VCaP (cell line): ENCODE measurements at regions not wholly inside any gene's neighbourhood (a gene's known extent, or its start where the extent isn't known, plus 50 kb on each side); places are given as distances from the start of the nearest gene placed in this dataset.

Experiments used
- H3K27ac ChIP-seq: fragments of 450-650 bp; 2 replicates; pipeline ENCODE4 v1.5.1; 2017
- TF ChIP-seq, protein P1 (sequence below): fragments of 450-650 bp; conservative IDR thresholded peaks from 2 replicates; pipeline ENCODE4 v1.5.1; 2017; ENCODE audit warnings: mild to moderate bottlenecking, moderate library complexity

- TF ChIP-seq, protein P1, sequence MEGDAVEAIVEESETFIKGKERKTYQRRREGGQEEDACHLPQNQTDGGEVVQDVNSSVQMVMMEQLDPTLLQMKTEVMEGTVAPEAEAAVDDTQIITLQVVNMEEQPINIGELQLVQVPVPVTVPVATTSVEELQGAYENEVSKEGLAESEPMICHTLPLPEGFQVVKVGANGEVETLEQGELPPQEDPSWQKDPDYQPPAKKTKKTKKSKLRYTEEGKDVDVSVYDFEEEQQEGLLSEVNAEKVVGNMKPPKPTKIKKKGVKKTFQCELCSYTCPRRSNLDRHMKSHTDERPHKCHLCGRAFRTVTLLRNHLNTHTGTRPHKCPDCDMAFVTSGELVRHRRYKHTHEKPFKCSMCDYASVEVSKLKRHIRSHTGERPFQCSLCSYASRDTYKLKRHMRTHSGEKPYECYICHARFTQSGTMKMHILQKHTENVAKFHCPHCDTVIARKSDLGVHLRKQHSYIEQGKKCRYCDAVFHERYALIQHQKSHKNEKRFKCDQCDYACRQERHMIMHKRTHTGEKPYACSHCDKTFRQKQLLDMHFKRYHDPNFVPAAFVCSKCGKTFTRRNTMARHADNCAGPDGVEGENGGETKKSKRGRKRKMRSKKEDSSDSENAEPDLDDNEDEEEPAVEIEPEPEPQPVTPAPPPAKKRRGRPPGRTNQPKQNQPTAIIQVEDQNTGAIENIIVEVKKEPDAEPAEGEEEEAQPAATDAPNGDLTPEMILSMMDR = no peak
- H3K27ac ChIP-seq = no peak overlapping the region
Observed at GRCh38 chr12:92486443-92487137, 216.2 kb upstream of the PLEKHG7 start.

- H3K27ac ChIP-seq = no peak overlapping the region
- TF ChIP-seq, protein P1 = no peak
Observed at GRCh38 chr12:92485351-92486348, 217.1 kb upstream of the PLEKHG7 start.

DNA sequence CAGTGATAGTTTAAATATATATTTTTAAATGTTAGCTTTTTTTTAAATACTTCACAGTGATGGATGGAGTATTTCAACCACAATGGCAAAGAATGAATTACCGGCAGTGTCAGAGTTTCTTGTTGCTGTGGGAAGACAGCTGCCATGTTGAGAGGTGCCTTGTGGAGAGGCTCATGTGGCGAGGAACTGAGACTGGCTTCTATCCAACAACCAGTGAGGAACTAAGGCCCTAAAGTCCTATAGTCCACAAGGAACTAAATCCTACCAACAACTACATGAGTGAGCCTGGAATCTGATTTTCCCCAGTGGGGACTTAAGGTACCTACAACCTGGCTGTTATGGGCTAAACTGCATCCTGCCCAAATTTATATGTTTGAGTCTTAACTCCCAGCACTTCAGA, 220.2 kb upstream of the PLEKHG7 start:
- TF ChIP-seq, protein P1 = no peak
- no peak overlapping the region for H3K27ac ChIP-seq

GRCh38 chr12:92481066-92481465, 221.7 kb upstream of the PLEKHG7 start:
- no peak overlapping the region for H3K27ac ChIP-seq
- TF ChIP-seq, protein P1 = no peak

GRCh38 chr12:92478692-92479091, 224.1 kb upstream of the PLEKHG7 start:
- no peak overlapping the region for H3K27ac ChIP-seq
- TF ChIP-seq, protein P1 = no peak

- TF ChIP-seq, protein P1 = no peak
Observed at GRCh38 chr12:92476844-92477243, 225.9 kb upstream of the PLEKHG7 start.

GRCh38 chr12:92473564-92473963, 229.2 kb upstream of the PLEKHG7 start:
- H3K27ac ChIP-seq = no peak overlapping the region
- TF ChIP-seq, protein P1 = no peak

More at GRCh38 chr12:92476844-92477243, 225.9 kb upstream of the PLEKHG7 start:
- H3K27ac ChIP-seq = no peak overlapping the region
